OCI-LY3 (cell line): ENCODE measurements at regions not wholly inside any gene's neighbourhood (a gene's known extent, or its start where the extent isn't known, plus 50 kb on each side); places are given as distances from the start of the nearest gene placed in this dataset.

Source experiments
- EZH2phosphoT487 ChIP-seq: fragments of 200-600 bp; shearing (Covaris generic); IDR thresholded peaks from 2 replicates; pipeline ENCODE4 v1.6.1; 2018; ENCODE audit warnings: antibody characterized with exemption, mixed run types, low read depth
- TF ChIP-seq, protein P1 (sequence below): fragments of 200-600, 300-600 bp; sonication (generic); IDR thresholded peaks from 2 replicates; pipeline ENCODE4 v1.5.1; 2014; ENCODE audit warnings: antibody characterized with exemption, low read length, low read depth

DNA sequence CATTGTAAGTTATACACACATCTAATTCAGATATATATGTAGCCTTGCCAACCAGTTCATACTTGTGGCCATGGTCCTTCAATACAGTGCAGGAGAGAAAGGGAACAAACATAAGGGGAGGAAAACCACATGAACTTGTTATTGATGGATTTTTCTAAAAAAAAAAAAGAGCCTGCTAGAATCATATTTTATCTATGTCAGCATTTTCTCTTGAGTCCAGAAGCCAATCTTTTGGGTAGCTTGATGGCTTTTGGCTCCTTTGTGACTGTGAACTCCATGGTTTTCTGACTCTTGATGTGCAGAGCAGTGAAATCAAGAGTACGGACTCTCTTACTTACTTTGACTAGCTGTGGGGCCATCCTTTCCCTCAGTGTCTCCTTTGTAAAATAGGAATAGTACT is 197.4 kb upstream of the DPH6 start:
- TF ChIP-seq, protein P1, sequence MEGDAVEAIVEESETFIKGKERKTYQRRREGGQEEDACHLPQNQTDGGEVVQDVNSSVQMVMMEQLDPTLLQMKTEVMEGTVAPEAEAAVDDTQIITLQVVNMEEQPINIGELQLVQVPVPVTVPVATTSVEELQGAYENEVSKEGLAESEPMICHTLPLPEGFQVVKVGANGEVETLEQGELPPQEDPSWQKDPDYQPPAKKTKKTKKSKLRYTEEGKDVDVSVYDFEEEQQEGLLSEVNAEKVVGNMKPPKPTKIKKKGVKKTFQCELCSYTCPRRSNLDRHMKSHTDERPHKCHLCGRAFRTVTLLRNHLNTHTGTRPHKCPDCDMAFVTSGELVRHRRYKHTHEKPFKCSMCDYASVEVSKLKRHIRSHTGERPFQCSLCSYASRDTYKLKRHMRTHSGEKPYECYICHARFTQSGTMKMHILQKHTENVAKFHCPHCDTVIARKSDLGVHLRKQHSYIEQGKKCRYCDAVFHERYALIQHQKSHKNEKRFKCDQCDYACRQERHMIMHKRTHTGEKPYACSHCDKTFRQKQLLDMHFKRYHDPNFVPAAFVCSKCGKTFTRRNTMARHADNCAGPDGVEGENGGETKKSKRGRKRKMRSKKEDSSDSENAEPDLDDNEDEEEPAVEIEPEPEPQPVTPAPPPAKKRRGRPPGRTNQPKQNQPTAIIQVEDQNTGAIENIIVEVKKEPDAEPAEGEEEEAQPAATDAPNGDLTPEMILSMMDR, result no peak
- no peak for TF ChIP-seq EZH2phosphoT487
